ENCODE measurements at regions not wholly inside any gene's neighbourhood (a gene's known extent, or its start where the extent isn't known, plus 50 kb on each side); places are given as distances from the start of the nearest gene placed in this dataset.

GRCh38 chr13:37475966-37476365, 122.6 kb downstream of the POSTN start:
- TF ChIP-seq CTCF (IDR thresholded peaks at IDR 0.05), result no peak
- TF ChIP-seq ZFX (IDR thresholded peaks at IDR 0.05; ENCODE audit: borderline replicate concordance), result no peak
